ENCODE measurements at regions not wholly inside any gene's neighbourhood (a gene's known extent, or its start where the extent isn't known, plus 50 kb on each side); places are given as distances from the start of the nearest gene placed in this dataset.

DNA sequence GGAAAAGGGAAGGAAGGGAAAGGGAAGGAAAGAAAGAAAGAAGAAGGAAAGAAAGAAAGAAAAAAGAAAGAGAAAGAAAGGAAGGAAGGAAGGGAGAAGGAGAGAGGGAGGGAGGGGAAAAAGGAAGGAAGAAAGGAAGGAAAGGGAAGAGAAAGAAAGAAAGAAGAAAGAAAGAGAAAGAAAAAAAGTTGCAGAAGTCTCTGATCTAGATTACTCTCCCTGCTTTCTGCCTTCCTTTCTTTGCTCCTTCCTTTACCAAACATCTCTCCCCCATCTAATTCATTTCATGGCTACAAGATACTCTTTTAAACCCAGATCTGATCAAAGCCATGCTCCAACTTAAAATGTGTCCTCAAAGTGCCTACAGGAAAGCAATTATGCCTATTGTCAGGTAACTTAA lies 148.6 kb downstream of the KIT start:
- no peaks in the 10 kb centered on the region for H3K27me3 ChIP-seq (ENCODE audit: control insufficient read depth, insufficient read depth, low read length)
- H3K36me3 ChIP-seq (ENCODE audit: control insufficient read depth, insufficient read depth, low read length): no peaks in the 10 kb centered on the region
- no peak overlapping the region for H3K4me3 ChIP-seq (ENCODE audit: low read depth, low read length)
- DNase-seq (ENCODE audit: low read depth): no peak
- TF ChIP-seq, protein P1, sequence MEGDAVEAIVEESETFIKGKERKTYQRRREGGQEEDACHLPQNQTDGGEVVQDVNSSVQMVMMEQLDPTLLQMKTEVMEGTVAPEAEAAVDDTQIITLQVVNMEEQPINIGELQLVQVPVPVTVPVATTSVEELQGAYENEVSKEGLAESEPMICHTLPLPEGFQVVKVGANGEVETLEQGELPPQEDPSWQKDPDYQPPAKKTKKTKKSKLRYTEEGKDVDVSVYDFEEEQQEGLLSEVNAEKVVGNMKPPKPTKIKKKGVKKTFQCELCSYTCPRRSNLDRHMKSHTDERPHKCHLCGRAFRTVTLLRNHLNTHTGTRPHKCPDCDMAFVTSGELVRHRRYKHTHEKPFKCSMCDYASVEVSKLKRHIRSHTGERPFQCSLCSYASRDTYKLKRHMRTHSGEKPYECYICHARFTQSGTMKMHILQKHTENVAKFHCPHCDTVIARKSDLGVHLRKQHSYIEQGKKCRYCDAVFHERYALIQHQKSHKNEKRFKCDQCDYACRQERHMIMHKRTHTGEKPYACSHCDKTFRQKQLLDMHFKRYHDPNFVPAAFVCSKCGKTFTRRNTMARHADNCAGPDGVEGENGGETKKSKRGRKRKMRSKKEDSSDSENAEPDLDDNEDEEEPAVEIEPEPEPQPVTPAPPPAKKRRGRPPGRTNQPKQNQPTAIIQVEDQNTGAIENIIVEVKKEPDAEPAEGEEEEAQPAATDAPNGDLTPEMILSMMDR (IDR thresholded peaks at IDR 0.05; ENCODE audit: insufficient read depth, low read length, poor library complexity, severe bottlenecking): no peak

DNA sequence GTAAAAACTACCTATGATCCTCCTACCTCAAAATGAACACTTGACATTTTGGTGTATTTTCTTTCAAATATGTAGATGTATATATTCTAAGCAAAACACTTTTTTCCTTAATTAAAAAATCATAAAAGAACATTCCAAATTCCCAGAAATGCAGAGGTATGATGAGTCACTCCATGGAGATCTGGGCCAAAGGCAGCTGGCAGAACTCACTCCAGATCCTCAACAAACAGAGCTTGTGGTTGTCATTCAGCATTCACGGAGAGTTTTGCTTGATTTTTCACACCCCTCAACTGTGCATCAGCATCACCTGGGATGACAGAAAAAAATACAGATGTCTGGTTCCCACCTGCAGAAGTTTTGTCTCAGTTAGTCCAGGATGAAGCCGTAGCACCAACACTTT lies 144.6 kb downstream of the KIT start:
- H3K4me3 ChIP-seq (ENCODE audit: low read depth, low read length): no peak overlapping the region
- TF ChIP-seq, protein P1 (IDR thresholded peaks at IDR 0.05; ENCODE audit: insufficient read depth, low read length, poor library complexity, severe bottlenecking): no peak
- H3K36me3 ChIP-seq (ENCODE audit: control insufficient read depth, insufficient read depth, low read length): no peaks in the 10 kb centered on the region
- DNase-seq (ENCODE audit: low read depth): no peak
- no peaks in the 10 kb centered on the region for H3K27me3 ChIP-seq (ENCODE audit: control insufficient read depth, insufficient read depth, low read length)

DNA sequence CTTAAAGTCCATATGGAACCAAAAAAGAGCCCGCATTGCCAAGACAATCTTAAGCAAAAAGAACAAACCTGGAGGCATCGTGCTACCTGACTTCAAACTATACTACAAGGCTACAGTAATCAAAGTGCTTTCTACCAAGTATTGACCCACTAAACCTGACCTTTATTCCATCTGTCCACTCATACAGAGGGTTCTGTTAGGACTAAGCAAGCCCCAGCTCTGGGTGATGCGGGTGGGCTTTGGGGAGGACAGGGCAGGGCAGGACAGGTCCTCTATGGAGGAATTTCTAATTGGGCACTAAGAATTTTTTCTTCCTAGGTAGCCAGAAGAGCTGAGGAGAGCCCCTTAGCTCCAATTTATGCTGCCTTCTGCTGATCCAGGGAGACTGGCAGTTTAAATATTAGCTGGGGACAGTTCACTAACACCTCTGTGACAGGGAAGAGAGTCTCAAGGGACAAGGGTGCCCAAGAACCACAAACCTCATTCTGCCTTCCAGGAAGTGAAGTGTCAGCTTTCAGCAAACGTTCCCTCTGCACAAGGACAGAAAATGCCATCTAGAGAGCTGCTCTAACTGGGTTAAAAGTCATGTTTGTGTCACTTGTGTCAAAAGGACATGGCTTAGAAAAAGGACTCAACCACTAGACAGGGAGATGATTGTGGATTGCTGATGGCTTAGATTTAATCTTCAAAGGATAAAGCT lies 143.2 kb downstream of the KIT start:
- no peak for DNase-seq (ENCODE audit: low read depth)
- Histone ChIP-seq H3K4me3 (ENCODE audit: low read depth, low read length) (no peak overlapping the region), H3K27me3 (ENCODE audit: control insufficient read depth, insufficient read depth, low read length) (no peaks in the 10 kb centered on the region), H3K36me3 (ENCODE audit: control insufficient read depth, insufficient read depth, low read length) (no peaks in the 10 kb centered on the region)
- TF ChIP-seq, protein P1 (IDR thresholded peaks at IDR 0.05; ENCODE audit: insufficient read depth, low read length, poor library complexity, severe bottlenecking): no peak

DNA sequence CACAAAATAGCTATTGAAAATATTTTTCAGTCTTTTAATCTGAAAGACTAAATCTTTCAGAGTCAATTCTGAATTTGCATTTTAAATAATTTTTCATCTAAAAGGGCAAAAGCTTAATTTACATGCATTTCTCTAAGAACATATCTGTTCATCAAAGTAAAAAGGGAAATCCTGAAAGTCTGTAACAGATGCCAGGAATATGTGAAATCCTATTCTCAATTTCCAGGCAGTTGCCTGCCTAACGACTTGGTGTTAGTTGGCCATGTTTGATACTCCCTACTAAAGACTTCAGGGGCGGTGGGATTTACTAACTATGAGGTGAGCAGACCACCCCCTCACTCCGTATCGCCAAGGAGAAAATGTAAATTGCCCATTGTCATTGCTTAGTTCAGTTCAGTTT lies 136.8 kb downstream of the KIT start:
- TF ChIP-seq, protein P1 (IDR thresholded peaks at IDR 0.05; ENCODE audit: insufficient read depth, low read length, poor library complexity, severe bottlenecking): no peak
- Histone ChIP-seq H3K4me3 (ENCODE audit: low read depth, low read length) (no peak overlapping the region), H3K36me3 (ENCODE audit: control insufficient read depth, insufficient read depth, low read length) (no peaks in the 10 kb centered on the region), H3K27me3 (ENCODE audit: control insufficient read depth, insufficient read depth, low read length) (no peaks in the 10 kb centered on the region)
- no peak for DNase-seq (ENCODE audit: low read depth)

DNA sequence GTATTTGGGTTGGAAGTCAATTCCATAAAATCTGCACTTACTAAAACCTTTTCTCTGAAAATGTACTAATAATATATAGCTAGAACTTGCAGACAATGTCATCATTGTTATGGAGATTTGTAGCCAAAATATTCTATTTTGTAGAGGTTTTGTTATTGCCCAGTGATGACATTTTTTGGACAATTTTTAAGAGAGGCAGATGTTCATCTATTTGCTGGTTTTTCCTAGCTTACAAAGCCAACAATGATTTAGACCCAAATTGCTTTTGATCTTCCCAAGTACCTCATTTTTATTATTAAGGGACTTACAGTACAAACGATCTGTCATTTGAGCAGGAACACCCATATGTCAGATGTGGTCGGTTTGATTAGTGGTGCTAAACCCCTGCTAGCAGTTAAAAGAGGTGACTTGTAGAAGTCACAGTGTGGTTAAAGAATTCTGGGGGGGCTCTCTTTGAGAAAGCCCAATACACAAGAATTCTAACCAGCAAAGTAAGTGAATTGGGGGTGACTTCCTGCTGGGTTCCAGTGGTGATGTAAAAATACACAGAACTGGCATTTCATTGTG lies 136.2 kb downstream of the KIT start:
- DNase-seq (ENCODE audit: low read depth): no peak
- TF ChIP-seq, protein P1 (IDR thresholded peaks at IDR 0.05; ENCODE audit: insufficient read depth, low read length, poor library complexity, severe bottlenecking): no peak
- H3K4me3 ChIP-seq (ENCODE audit: low read depth, low read length): no peak overlapping the region
- H3K27me3 ChIP-seq (ENCODE audit: control insufficient read depth, insufficient read depth, low read length): no peaks in the 10 kb centered on the region
- H3K36me3 ChIP-seq (ENCODE audit: control insufficient read depth, insufficient read depth, low read length): no peaks in the 10 kb centered on the region

All from kidney epithelial cell (primary cell).